ENCODE measurements at regions not wholly inside any gene's neighbourhood (a gene's known extent, or its start where the extent isn't known, plus 50 kb on each side); places are given as distances from the start of the nearest gene placed in this dataset.
A peak's percentile ranks its signal among the peaks of the same experiment; 100 is the strongest.

DNA sequence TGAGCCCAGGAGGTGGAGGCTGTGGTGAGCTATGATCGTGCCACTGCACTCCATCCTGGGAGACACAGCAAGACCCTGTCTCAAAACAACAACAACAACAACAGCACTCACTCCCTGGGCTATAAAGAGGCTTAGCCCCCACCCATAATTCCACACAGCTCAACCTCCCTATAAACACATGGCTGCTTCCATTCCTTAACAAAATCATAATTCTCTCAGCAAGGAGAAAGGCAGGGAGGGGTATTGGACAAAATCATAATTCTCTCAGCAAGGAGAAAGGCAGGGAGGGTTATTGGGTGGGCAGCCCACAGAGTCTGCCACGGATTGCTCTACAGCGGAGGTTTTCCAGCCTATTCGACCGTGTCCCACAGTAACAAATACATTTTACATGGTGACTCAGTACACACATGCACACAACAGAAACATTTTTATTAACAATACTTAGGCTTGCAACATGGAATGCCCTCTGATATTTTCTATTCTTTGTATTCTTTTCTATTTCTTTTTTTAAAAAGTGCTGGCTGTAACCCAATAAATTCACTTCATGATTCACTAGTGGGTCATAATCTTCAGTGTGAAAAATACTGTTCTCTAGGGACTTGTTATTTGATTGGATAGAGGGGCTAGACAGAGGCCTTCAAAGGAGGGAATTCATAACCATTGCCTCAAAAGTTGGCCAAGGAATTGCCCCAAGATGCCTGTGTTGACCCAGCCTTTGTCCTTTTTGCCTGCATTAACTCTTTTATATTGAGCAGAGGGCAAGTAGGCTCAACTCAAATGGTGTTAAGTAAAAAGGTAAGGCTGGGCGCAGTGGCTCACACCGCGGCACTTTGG is 50.6 kb upstream of the ZMYND8 start:
- Histone ChIP-seq H3K9me3 (replicated peaks) (no peaks in the 10 kb centered on the region), H3K4me1 (replicated peaks) (peaks cover 4% of the 10 kb centered on the region), H3K27me3 (replicated peaks) (no peaks in the 10 kb centered on the region), H3K4me3 (no peak overlapping the region), H3K36me3 (no peaks in the 10 kb centered on the region), H3K27ac (no peak overlapping the region)
- peak in 1 of 2 experiments; percentile 29 for DNase-seq (ENCODE audit: low read depth in 1 of 2, low spot score in 2 of 2)

DNA sequence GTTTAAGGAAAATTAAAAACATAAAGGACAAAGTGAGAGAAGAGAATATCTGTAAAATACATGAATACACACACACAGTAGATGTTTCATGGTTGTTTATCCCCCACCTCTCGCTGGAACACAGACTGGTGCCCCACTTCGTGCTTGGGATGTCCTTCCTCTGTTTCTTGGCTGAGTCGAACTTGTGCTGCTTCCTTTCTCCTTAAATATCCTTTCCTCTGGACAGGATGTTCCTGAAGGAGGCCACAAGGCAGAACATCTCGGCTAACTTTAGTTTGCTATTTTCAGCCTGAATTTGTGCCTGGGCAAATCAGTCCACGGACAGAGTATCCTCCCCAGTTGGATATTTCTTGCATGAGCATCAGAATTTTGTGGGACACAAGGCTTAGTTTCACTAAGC is 54.7 kb upstream of the ZMYND8 start:
- Histone ChIP-seq H3K27me3 (replicated peaks) (no peaks in the 10 kb centered on the region), H3K9me3 (replicated peaks) (no peaks in the 10 kb centered on the region), H3K27ac (no peak overlapping the region), H3K36me3 (no peaks in the 10 kb centered on the region), H3K4me1 (replicated peaks) (peaks cover 4% of the 10 kb centered on the region), H3K4me3 (no peak overlapping the region)
- DNase-seq (ENCODE audit: low read depth in 1 of 2, low spot score in 2 of 2) = no peak

DNA sequence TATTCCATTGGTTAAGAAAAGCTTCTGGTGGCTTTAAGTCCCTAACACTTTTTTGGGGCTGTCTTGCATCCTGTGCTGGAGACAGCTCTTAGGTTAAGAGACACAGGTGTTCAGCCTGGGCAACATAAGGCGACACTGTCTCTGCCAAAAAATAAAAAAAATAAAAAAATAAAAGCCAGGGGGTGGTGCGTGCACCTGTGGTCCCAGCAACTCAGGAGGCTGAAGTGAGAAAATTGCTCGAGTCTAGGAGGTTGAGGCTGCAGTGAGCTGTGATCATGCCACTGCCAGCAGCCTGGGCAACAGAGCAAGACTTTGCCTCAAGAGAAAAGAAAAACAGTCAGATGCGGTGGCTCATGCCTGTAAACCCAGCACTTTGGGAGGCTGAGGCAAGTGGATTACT is 55.6 kb upstream of the ZMYND8 start:
- DNase-seq (ENCODE audit: low read depth in 1 of 2, low spot score in 2 of 2) = no peak
- Histone ChIP-seq H3K4me3 (no peak overlapping the region), H3K27ac (no peak overlapping the region)

DNA sequence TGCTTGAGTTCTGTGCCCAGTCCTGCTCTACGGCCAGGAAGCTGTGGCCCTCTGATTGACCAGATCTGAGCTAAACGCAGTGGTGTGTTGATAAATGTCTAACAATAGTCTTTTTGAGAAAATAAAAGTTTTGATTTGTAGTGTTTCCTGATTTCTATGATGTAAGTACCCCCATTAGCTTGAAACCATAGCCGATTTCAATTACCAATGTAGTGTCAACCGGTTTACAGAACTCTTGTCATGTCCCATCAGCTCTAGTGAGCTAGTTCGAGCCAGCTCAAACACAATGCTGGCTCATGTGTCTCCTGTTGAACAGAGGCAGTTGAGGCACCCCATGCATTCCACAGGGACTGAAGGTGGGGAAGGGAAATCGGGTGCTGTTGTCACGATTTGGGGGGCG is 56.7 kb upstream of the ZMYND8 start:
- peaks cover 3% of the 10 kb centered on the region for H3K4me1 ChIP-seq (replicated peaks)
- no peaks in the 10 kb centered on the region for H3K27me3 ChIP-seq (replicated peaks)
- no peak for DNase-seq (ENCODE audit: low read depth in 1 of 2, low spot score in 2 of 2)
- H3K27ac ChIP-seq = no peak overlapping the region
- H3K36me3 ChIP-seq = no peaks in the 10 kb centered on the region
- H3K9me3 ChIP-seq (replicated peaks) = no peaks in the 10 kb centered on the region; the same call in 1 of the 2 replicates
- no peak overlapping the region for H3K4me3 ChIP-seq

More for the DNA sequence above, 55.6 kb upstream of the ZMYND8 start:
- Histone ChIP-seq H3K27me3 (replicated peaks) (no peaks in the 10 kb centered on the region), H3K9me3 (replicated peaks) (no peaks in the 10 kb centered on the region), H3K4me1 (replicated peaks) (peaks cover 4% of the 10 kb centered on the region), H3K36me3 (no peaks in the 10 kb centered on the region)

DNA sequence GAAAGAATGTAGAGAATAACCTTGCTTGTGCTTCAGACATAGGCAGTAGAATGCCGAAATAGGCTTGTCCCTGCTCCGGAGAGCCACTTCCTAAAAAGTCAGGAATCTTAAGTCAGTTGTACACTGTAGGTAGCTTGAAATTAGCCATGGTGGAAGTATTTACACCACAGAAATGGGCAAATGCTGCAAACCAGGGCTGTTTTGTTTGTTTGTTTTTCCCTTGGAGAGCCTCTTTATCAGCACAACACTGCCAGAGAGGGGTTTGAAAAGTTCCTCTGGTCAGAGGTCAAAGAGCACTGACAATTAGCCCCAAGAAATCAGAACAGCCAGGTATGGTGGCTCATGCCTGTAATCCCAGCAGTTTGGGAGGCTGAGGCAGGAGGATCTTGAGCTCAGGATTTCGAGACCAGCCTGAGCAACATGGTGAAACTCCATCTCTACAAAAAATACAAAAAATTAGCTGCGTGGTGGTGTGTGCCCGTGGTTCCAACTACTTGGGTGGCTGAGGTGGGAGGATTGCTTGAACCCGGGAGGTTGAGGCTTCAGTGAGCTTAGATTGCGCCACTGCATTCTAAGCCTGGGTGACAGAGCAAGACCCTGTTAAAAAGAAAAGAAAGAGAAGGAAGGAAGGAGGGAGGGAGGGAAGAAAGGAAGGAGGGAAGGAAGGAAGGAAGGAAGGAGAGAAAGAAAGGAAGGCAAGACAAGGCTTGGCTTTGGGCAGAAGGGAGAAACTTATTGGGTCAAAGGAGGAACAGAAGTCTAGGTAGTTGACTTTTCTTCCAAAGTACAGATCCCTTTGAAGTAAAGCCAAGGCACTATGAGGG is 61.0 kb upstream of the ZMYND8 start:
- no peaks in the 10 kb centered on the region for H3K27me3 ChIP-seq (replicated peaks)
- H3K9me3 ChIP-seq (replicated peaks) = no peaks in the 10 kb centered on the region; the same call in 1 of the 2 replicates
- H3K36me3 ChIP-seq = no peaks in the 10 kb centered on the region
- DNase-seq (ENCODE audit: low read depth in 1 of 2, low spot score in 2 of 2) = no peak
- H3K27ac ChIP-seq = no peak overlapping the region
- H3K4me1 ChIP-seq (replicated peaks) = peaks cover 4% of the 10 kb centered on the region
- H3K4me3 ChIP-seq = no peak overlapping the region

DNA sequence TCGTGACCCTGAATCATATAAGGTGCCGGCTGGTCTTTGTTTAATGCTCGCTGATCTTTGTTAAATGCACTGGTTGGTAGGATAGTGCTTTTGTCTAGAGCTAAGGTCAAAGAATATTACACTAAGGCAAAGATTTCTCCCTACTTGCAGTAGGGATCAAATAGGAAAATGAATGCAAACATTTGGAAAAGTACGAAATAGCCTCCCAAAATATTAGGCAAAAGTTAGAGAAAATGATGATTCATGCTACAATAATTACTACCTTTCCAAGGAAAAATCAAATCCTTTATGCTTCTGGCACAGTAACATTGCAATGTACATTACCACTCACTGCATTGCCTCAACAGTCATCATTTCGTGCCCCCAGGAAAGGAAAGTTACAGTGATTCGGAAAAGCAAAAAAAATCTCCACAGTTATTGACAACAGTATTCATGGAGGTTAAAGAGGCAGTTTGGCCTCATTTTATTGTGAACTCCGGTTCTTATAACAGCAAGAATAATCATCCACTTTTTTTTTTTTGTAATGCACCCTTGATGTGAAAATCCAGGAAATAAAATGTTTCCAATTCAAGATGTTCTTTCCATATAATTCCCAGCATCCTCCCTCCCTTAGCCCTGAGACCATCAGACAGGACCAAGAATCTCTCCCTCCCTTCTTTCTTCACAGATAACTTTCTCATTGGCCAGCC is 61.7 kb upstream of the ZMYND8 start:
- Histone ChIP-seq H3K36me3 (no peaks in the 10 kb centered on the region), H3K27ac (no peak overlapping the region), H3K4me3 (no peak overlapping the region), H3K4me1 (replicated peaks) (peaks cover 4% of the 10 kb centered on the region), H3K9me3 (replicated peaks) (no peaks in the 10 kb centered on the region; the same call in 1 of the 2 replicates), H3K27me3 (replicated peaks) (no peaks in the 10 kb centered on the region)
- DNase-seq (ENCODE audit: low read depth in 1 of 2, low spot score in 2 of 2) = no peak

DNA sequence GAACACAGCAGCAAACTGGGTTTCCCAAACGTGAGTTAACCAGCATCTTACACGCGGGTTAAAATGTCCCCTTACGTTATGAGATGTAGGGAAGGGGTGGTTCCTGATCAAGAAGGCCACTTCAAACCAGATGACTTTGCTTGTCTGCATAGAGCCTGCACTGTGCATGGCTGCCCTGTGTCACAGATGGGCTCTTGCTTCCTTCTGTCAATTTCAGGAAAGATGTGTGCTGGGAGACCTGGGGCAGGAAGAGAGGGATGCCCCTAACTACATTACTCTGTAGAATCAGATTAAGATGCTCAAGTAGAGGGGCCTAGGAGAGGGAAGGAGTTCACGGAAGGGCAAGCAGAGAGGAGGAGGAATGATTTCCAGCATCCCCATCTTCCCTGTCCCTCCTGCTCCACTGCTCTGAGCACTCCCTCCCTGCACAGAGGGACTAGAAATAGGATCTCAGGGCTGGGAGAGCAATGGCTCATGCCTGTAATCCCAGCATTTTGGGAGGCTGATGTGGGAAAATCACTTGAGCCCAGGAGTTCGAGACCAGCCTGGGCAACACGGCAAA is 63.5 kb upstream of the ZMYND8 start:
- Histone ChIP-seq H3K27ac (no peak overlapping the region), H3K4me1 (replicated peaks) (peaks cover 4% of the 10 kb centered on the region), H3K27me3 (replicated peaks) (no peaks in the 10 kb centered on the region), H3K36me3 (no peaks in the 10 kb centered on the region), H3K9me3 (replicated peaks) (no peaks in the 10 kb centered on the region; the same call in 1 of the 2 replicates), H3K4me3 (no peak overlapping the region)
- DNase-seq (ENCODE audit: low read depth in 1 of 2, low spot score in 2 of 2) = no peak

DNA sequence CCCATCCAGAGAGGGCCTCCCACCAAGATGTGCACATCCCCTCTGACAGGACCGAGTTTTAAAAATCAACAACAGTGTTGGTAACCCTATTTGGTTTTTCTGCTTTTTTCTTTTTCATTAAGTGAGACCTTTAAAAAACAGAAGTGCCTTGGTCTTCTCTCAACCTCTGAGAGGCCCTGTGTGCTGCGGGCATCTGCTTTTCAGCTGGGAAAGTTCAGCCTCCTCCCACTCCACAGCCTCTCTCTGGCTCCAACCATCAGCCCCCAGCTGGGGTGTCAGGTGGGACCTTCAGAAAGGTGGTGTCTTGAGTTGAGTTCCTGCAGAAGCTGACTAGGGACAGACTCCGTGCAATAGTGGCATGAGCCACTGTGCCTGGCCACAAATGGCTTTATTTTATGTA is 64.6 kb upstream of the ZMYND8 start:
- Histone ChIP-seq H3K9me3 (replicated peaks) (peaks cover under 1% of the 10 kb centered on the region), H3K4me1 (replicated peaks) (peaks cover 4% of the 10 kb centered on the region)
- DNase-seq (ENCODE audit: low read depth in 1 of 2, low spot score in 2 of 2) = no peak

DNA sequence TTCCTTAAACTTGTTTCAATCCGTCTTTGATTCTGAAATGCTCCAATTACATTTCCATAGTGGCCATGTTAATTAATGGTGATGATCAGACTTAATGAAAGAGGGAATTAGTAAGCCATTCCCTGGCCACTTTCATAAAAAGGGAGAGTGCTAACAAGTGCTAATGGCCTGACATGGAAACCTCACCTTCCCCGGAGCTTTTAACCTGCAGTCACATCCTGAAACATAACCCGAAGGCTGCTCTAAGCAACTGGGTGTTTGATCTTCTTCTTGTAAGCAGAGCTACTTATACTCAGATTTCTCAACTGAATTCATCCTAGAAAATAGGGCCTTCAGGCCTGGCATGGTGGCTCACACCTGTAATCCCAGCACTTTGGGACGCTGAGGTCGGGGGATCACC is 67.1 kb upstream of the ZMYND8 start:
- H3K4me1 ChIP-seq (replicated peaks) = no peaks in the 10 kb centered on the region

More for the DNA sequence above, 64.6 kb upstream of the ZMYND8 start:
- Histone ChIP-seq H3K36me3 (no peaks in the 10 kb centered on the region), H3K27ac (no peak overlapping the region), H3K27me3 (replicated peaks) (no peaks in the 10 kb centered on the region), H3K4me3 (no peak overlapping the region)

DNA sequence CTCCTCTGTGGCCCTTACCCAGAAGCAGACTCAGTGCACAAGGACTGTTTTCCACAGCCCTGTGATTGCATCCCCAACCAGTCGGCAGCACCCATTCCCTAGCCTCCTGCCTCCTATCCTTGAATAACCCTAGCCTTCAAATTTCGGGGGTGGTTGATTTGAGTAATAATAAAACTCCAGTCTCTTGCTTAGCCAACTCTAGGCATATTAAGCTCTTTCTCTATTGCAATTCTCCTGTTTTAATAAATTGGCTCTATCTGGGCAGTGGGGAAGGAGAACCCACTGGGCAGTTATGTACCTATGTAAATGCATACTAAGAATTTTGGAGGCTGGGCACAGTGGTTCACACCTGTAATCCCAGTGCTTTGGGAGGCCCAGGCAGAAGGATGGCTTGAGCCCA is 70.6 kb upstream of the ZMYND8 start:
- H3K27me3 ChIP-seq (replicated peaks) = no peaks in the 10 kb centered on the region
- DNase-seq (ENCODE audit: low read depth in 1 of 2, low spot score in 2 of 2) = no peak
- H3K27ac ChIP-seq = no peak overlapping the region
- H3K4me1 ChIP-seq (replicated peaks) = no peaks in the 10 kb centered on the region
- H3K9me3 ChIP-seq (replicated peaks) = peaks cover 10% of the 10 kb centered on the region
- no peak overlapping the region for H3K4me3 ChIP-seq
- H3K36me3 ChIP-seq = no peaks in the 10 kb centered on the region

More for the DNA sequence above, 67.1 kb upstream of the ZMYND8 start:
- Histone ChIP-seq H3K27ac (no peak overlapping the region), H3K36me3 (no peaks in the 10 kb centered on the region), H3K9me3 (replicated peaks) (peaks cover 10% of the 10 kb centered on the region), H3K4me3 (no peak overlapping the region), H3K27me3 (replicated peaks) (no peaks in the 10 kb centered on the region)
- DNase-seq (ENCODE audit: low read depth in 1 of 2, low spot score in 2 of 2) = no peak

DNA sequence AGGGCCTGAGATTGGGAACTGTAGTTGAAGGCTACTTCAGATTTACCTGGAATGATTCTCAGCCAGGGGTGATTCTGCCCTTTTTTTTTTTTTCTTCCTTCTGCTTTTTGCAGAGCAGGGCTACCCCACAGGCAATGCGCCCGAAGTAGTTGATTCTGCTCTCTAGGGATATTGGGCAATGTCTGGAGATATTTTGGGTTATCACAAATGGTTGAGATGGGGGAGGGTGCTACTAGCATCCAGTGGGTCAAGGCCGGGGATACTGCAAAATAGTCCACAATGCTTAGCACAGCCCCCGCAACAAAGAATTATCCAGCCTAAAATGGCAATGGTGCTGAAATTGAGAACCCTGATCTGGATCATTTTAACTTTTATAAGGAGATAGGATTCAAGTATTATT is 71.2 kb upstream of the ZMYND8 start:
- DNase-seq (ENCODE audit: low read depth in 1 of 2, low spot score in 2 of 2) = no peak

DNA sequence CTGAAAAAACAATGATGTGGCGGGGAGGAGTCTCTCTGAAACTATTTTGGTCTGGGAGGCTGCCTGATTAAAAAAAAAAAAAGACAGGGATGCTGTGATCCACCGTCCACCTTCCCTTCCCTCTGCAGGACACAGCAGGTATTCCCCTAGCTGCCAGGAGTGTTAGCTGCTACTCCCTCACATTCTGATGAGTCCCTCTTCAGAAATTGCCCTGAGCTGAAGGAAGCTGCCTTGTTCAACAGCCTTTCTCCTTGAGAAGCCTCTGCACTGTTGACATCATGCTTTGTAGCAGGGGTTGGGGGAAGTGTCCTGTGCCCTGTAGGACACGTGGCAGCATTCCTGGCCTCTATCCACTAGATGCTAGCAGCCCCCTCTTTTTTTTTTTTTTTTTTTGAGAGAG is 71.7 kb upstream of the ZMYND8 start:
- Histone ChIP-seq H3K27ac (no peak overlapping the region), H3K36me3 (no peaks in the 10 kb centered on the region), H3K4me1 (replicated peaks) (no peaks in the 10 kb centered on the region), H3K4me3 (no peak overlapping the region), H3K27me3 (replicated peaks) (no peaks in the 10 kb centered on the region), H3K9me3 (replicated peaks) (peaks cover 10% of the 10 kb centered on the region)
- DNase-seq (ENCODE audit: low read depth in 1 of 2, low spot score in 2 of 2) = no peak

More for the DNA sequence above, 71.2 kb upstream of the ZMYND8 start:
- Histone ChIP-seq H3K27me3 (replicated peaks) (no peaks in the 10 kb centered on the region), H3K4me1 (replicated peaks) (no peaks in the 10 kb centered on the region), H3K4me3 (no peak overlapping the region), H3K27ac (no peak overlapping the region), H3K9me3 (replicated peaks) (peaks cover 10% of the 10 kb centered on the region), H3K36me3 (no peaks in the 10 kb centered on the region)

DNA sequence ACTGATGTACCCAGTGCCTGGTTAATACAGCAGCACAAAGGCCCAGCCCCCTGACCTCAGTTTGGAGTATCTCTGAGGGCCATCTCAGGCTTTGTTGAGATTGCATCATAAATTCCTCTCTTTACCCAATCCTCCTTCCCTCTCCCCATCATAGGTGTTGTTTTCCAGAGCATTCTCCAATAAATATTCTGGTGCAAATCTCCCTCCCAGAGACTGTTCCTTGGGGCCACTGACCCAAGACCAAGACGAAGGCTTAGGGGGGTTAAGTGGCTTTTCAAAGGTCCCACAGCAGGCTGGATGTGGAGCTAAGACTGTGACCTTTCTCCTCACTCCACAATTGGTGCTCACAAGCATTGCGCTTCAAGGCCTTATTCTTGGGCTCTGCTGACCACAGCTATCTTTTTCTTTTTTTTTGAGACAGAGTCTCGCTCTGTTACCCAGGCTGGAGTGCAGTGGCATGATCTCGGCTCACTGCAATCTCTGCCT is 72.4 kb upstream of the ZMYND8 start:
- Histone ChIP-seq H3K4me1 (replicated peaks) (peaks cover under 1% of the 10 kb centered on the region; the same call in 1 of the 2 replicates), H3K36me3 (no peaks in the 10 kb centered on the region), H3K9me3 (replicated peaks) (peaks cover 10% of the 10 kb centered on the region), H3K27ac (no peak overlapping the region), H3K27me3 (replicated peaks) (no peaks in the 10 kb centered on the region), H3K4me3 (no peak overlapping the region)
- no peak for DNase-seq (ENCODE audit: low read depth in 1 of 2, low spot score in 2 of 2)

All from SJSA1 (cell line).